Endothelial cell of umbilical vein (primary cell): ENCODE measurements at regions not wholly inside any gene's neighbourhood (a gene's known extent, or its start where the extent isn't known, plus 50 kb on each side); places are given as distances from the start of the nearest gene placed in this dataset.

Experiments used
- BruUV-seq: library from RNA; stranded (reverse); fragments of 400-500 nt; replicated peaks from 2 replicates; lab custom pipeline; 2021; lab: Mats Ljungman, UMichigan
- CTCF ChIA-PET: fragments of 300-600, 350-600 bp; sonication (Branson Sonifier 250); formaldehyde crosslinking; loops from one replicate; lab custom pipeline; 2021; ENCODE audit warnings: antibody characterized with exemption, inconsistent platforms; lab: Charles Lee
- POLR2A ChIA-PET: fragments of 300-600, 350-600 bp; sonication (Branson Sonifier 250); formaldehyde crosslinking; loops from one replicate; lab custom pipeline; 2021; ENCODE audit warnings: antibody characterized with exemption, inconsistent platforms; lab: Charles Lee
- DNase-seq: peaks from one replicate; pipeline ENCODE4 v3.0.0-alpha.2; 2011; ENCODE audit warnings: low read depth, low spot score
- FAIRE-seq: peaks from 2 replicates; lab custom pipeline; 2011; peaks lifted over from hg19 to GRCh38; lab: Jason Lieb, UNC
- H2AFZ ChIP-seq: 2 replicates; pipeline ENCODE4 v1.6.0; 2012; ENCODE audit warnings: low read depth, low read length, control low read depth, inconsistent platforms
- H3K27ac ChIP-seq: 2 replicates; pipeline ENCODE4 v1.5.1; 2011; ENCODE audit warnings: low read depth, mild to moderate bottlenecking, control low read depth, low read length, moderate library complexity; ENCODE audit not compliant: insufficient read depth
- H3K27me3 ChIP-seq, 2 experiments: 2 replicates each; pipeline versions ENCODE4 v1.6.0 to v1.6.1; 2011; ENCODE audit warnings: low read length in 2 of 2, mixed read lengths in 1 of 2; ENCODE audit not compliant: control insufficient read depth in 2 of 2, insufficient read depth in 2 of 2
- H3K36me3 ChIP-seq, 2 experiments: 2 replicates in 1 of 2; 3 replicates in 1 of 2; pipeline ENCODE4 v1.5.1; 2011; ENCODE audit warnings: low read length in 2 of 2, mild to moderate bottlenecking in 1 of 2, moderate library complexity in 1 of 2; ENCODE audit not compliant: control insufficient read depth in 2 of 2, insufficient read depth in 2 of 2; ENCODE audit errors: extremely low read depth in 1 of 2
- H3K4me1 ChIP-seq: 3 replicates; pipeline ENCODE4 v1.5.1; 2011; ENCODE audit warnings: mild to moderate bottlenecking, low read length; ENCODE audit not compliant: control insufficient read depth, insufficient read depth; ENCODE audit errors: extremely low read depth
- H3K4me2 ChIP-seq: 2 replicates; pipeline ENCODE4 v1.6.1; 2011; ENCODE audit warnings: low read length, control low read depth, mixed read lengths; ENCODE audit not compliant: insufficient read depth
- H3K4me3 ChIP-seq, 3 experiments: fragments of 200-600 bp in 1 of 3; sonication (generic), shearing (Covaris generic) in 1 of 3; replicated peaks in 1 of 3; 2 replicates each; pipeline ENCODE4 v1.5.1; 2011 to 2016; ENCODE audit warnings: control low read depth in 3 of 3, low read length in 3 of 3, mild to moderate bottlenecking in 2 of 3, inconsistent platforms in 1 of 3, low read depth in 1 of 3, moderate library complexity in 1 of 3; ENCODE audit not compliant: insufficient read depth in 1 of 3
- H3K79me2 ChIP-seq: 2 replicates; pipeline ENCODE4 v1.6.0; 2012; ENCODE audit warnings: low read length, inconsistent platforms; ENCODE audit not compliant: control insufficient read depth, insufficient read depth
- H3K9ac ChIP-seq: replicated peaks from 2 replicates; pipeline ENCODE3; 2011; ENCODE audit warnings: low read length, control low read depth; ENCODE audit not compliant: insufficient read depth; ENCODE audit errors: extremely low read depth
- H3K9me1 ChIP-seq: replicated peaks from 3 replicates; pipeline ENCODE4 v1.6.0; 2011; ENCODE audit warnings: mild to moderate bottlenecking, low read length; ENCODE audit not compliant: control insufficient read depth, insufficient read depth; ENCODE audit errors: extremely low read depth
- H3K9me3 ChIP-seq: replicated peaks from 2 replicates; pipeline ENCODE4 v1.5.1; 2012; ENCODE audit warnings: low read length, inconsistent platforms; ENCODE audit not compliant: control insufficient read depth, insufficient read depth
- H4K20me1 ChIP-seq: replicated peaks from 2 replicates; pipeline ENCODE3; 2011; ENCODE audit warnings: mild to moderate bottlenecking, low read length; ENCODE audit not compliant: control insufficient read depth, insufficient read depth; ENCODE audit errors: extremely low read depth
- CTCF ChIP-seq, 2 donors: IDR thresholded peaks; 1 replicate in 1 of 2; 2 replicates in 1 of 2; pipeline ENCODE4 v1.5.1; 2011; ENCODE audit warnings: low read length in 2 of 2, mild to moderate bottlenecking in 2 of 2, moderate library complexity in 2 of 2, control low read depth in 1 of 2, inconsistent platforms in 1 of 2, low read depth in 1 of 2; ENCODE audit not compliant: insufficient read depth in 1 of 2; ENCODE audit errors: extremely low read depth in 1 of 2
- EZH2 ChIP-seq: IDR thresholded peaks from 2 replicates; pipeline ENCODE4 v1.6.1; 2012; ENCODE audit warnings: borderline replicate concordance, low read depth, mild to moderate bottlenecking, moderate library complexity, low read length, inconsistent platforms; ENCODE audit not compliant: severe bottlenecking
- FOS ChIP-seq: IDR thresholded peaks from 2 replicates; pipeline ENCODE4 v1.6.1; 2011; ENCODE audit warnings: mild to moderate bottlenecking, low read length, moderate library complexity, borderline replicate concordance; ENCODE audit not compliant: insufficient read depth
- GATA2 ChIP-seq: IDR thresholded peaks from 2 replicates; pipeline ENCODE4 v1.7.0; 2011; ENCODE audit warnings: low read depth, mild to moderate bottlenecking, moderate library complexity, mixed read lengths, low read length; ENCODE audit not compliant: insufficient read length, insufficient read depth
- JUN ChIP-seq: IDR thresholded peaks from 2 replicates; pipeline ENCODE4 v1.6.1; 2011; ENCODE audit warnings: borderline replicate concordance, low read depth; ENCODE audit not compliant: insufficient read length, insufficient read depth
- MAX ChIP-seq: IDR thresholded peaks from 2 replicates; pipeline ENCODE4 v1.6.1; 2011; ENCODE audit not compliant: insufficient read depth, insufficient read length
- MYC ChIP-seq: IDR thresholded peaks from one replicate; pipeline ENCODE4 v1.6.1; 2011; ENCODE audit warnings: mild to moderate bottlenecking, low read depth, low read length
- POLR2A ChIP-seq: IDR thresholded peaks from 2 replicates; pipeline ENCODE4 v1.6.1; 2012; ENCODE audit warnings: low read depth, mild to moderate bottlenecking, control low read depth, low read length
- POLR2AphosphoS5 ChIP-seq: IDR thresholded peaks from 2 replicates; pipeline ENCODE4 v1.6.1; 2012; ENCODE audit warnings: low read depth, mild to moderate bottlenecking, control low read depth, low read length, moderate library complexity; ENCODE audit not compliant: insufficient read depth
- dilution Hi-C: fragments of 300-500 bp; cut with MboI; formaldehyde crosslinking; loops from one replicate; pipeline ENCODE4 v1.15.0; 2019; ENCODE audit warnings: low sequenced_read_pairs; ENCODE audit not compliant: extremely low pct_ligation_motif_present
- intact Hi-C: fragments of 100-400 bp; cut with micrococcal nuclease; formaldehyde crosslinking; loops from one replicate; pipeline ENCODE4 v1.10.0; 2022

- dilution Hi-C loops = no loop called here
- intact Hi-C loops = no loop called here
- Histone ChIP-seq H3K79me2 (no peaks in the 10 kb centered on the region), H3K36me3 (no peaks in the 10 kb centered on the region), H3K27ac (no peak overlapping the region), H3K4me1 (no peaks in the 10 kb centered on the region), H3K4me2 (no peak overlapping the region), H3K4me3 (no peak overlapping the region), H3K9me3 (no peaks in the 10 kb centered on the region), H3K9me1 (no peaks in the 10 kb centered on the region), H4K20me1 (no peaks in the 10 kb centered on the region), H2AFZ (no peak overlapping the region), H3K9ac (no peak overlapping the region), H3K27me3 (no peaks in the 10 kb centered on the region)
- TF ChIP-seq JUN (no peak), POLR2AphosphoS5 (no peak), MAX (no peak), CTCF (IDR thresholded peaks at IDR 0.05; ENCODE audit: extremely low read depth in 1 of 2, insufficient read depth in 1 of 2, low read depth in 1 of 2, low read length in 2 of 2) (no peak), FOS (no peak), EZH2 (no peak), MYC (no peak), POLR2A (no peak), GATA2 (no peak)
- ChIA-PET POLR2A (no interaction called here), CTCF (no interaction called here)
- DNase-seq (no peak), FAIRE-seq (no peak)
- BruUV-seq = no TSS peak
These were observed 561.8 kb upstream of the CADM1 start for GRCh38 chr11:116065986-116066385.
